HEK293T (cell line): ENCODE measurements at regions not wholly inside any gene's neighbourhood (a gene's known extent, or its start where the extent isn't known, plus 50 kb on each side); places are given as distances from the start of the nearest gene placed in this dataset.

Source experiments
- ARNT ChIP-seq: fragments of 450-650 bp; IDR thresholded peaks from 2 replicates; pipeline ENCODE4 v1.6.1; 2017; ENCODE audit warnings: mild to moderate bottlenecking
- BHLHE40 ChIP-seq: fragments of 450-650 bp; IDR thresholded peaks from 2 replicates; pipeline ENCODE4 v1.6.1; 2016; ENCODE audit warnings: mild to moderate bottlenecking, moderate library complexity, borderline replicate concordance
- FOXA1 ChIP-seq: fragments of 450-650 bp; IDR thresholded peaks from 2 replicates; pipeline ENCODE4 v1.6.1; 2016; ENCODE audit warnings: mild to moderate bottlenecking
- FOXK2 ChIP-seq: fragments of 450-650 bp; IDR thresholded peaks from 2 replicates; pipeline ENCODE4 v1.6.1; 2016; ENCODE audit warnings: mild to moderate bottlenecking
- FOXM1 ChIP-seq: fragments of 450-650 bp; IDR thresholded peaks from 2 replicates; pipeline ENCODE4 v1.6.1; 2017; ENCODE audit warnings: mild to moderate bottlenecking, borderline replicate concordance
- HDGF ChIP-seq: fragments of 450-650 bp; IDR thresholded peaks from 2 replicates; pipeline ENCODE4 v1.6.1; 2017; ENCODE audit warnings: antibody characterized with exemption, borderline replicate concordance
- L3MBTL2 ChIP-seq: fragments of 450-650 bp; conservative IDR thresholded peaks from 2 replicates; pipeline ENCODE4 v1.6.1; 2016; ENCODE audit warnings: mild to moderate bottlenecking
- LEF1 ChIP-seq: fragments of 450-650 bp; IDR thresholded peaks from 2 replicates; pipeline ENCODE4 v1.6.1; 2017; ENCODE audit warnings: mild to moderate bottlenecking, borderline replicate concordance
- NFRKB ChIP-seq: fragments of 450-650 bp; IDR thresholded peaks from 2 replicates; pipeline ENCODE4 v1.6.1; 2016; ENCODE audit warnings: mild to moderate bottlenecking, moderate library complexity
- PKNOX1 ChIP-seq: fragments of 450-650 bp; IDR thresholded peaks from 2 replicates; pipeline ENCODE4 v1.6.1; 2016
- SP1 ChIP-seq: fragments of 450-650 bp; IDR thresholded peaks from 2 replicates; pipeline ENCODE4 v1.6.1; 2017
- SUZ12 ChIP-seq: fragments of 450-650 bp; IDR thresholded peaks from 2 replicates; pipeline ENCODE4 v1.6.1; 2016; ENCODE audit warnings: mild to moderate bottlenecking
- TARDBP ChIP-seq: fragments of 450-650 bp; IDR thresholded peaks from 2 replicates; pipeline ENCODE4 v1.6.1; 2016
- ZNF384 ChIP-seq: fragments of 450-650 bp; IDR thresholded peaks from 2 replicates; pipeline ENCODE4 v1.6.1; 2016

GRCh38 chr11:90803366-90803765, 580.5 kb upstream of the CHORDC1 start:
- TF ChIP-seq FOXM1, result no peak
- no peak for TF ChIP-seq ZNF384
- no peak for TF ChIP-seq SP1
- TF ChIP-seq TARDBP, result no peak
- TF ChIP-seq SUZ12, result no peak
- TF ChIP-seq BHLHE40, result no peak
- no peak for TF ChIP-seq LEF1
- TF ChIP-seq NFRKB, result no peak
- TF ChIP-seq FOXK2, result no peak
- TF ChIP-seq L3MBTL2, result no peak
- no peak for TF ChIP-seq PKNOX1
- TF ChIP-seq ARNT, result no peak
- no peak for TF ChIP-seq FOXA1
- no peak for TF ChIP-seq HDGF
